HEK293T (cell line): ENCODE measurements at regions not wholly inside any gene's neighbourhood (a gene's known extent, or its start where the extent isn't known, plus 50 kb on each side); places are given as distances from the start of the nearest gene placed in this dataset.

ENCODE experiments used
- ARNT ChIP-seq: fragments of 450-650 bp; IDR thresholded peaks from 2 replicates; pipeline ENCODE4 v1.6.1; 2017; ENCODE audit warnings: mild to moderate bottlenecking
- CTBP1 ChIP-seq: fragments of 450-650 bp; IDR thresholded peaks from 2 replicates; pipeline ENCODE4 v1.6.1; 2016; ENCODE audit warnings: borderline replicate concordance
- FOXK2 ChIP-seq: fragments of 450-650 bp; IDR thresholded peaks from 2 replicates; pipeline ENCODE4 v1.6.1; 2016; ENCODE audit warnings: mild to moderate bottlenecking
- FOXM1 ChIP-seq: fragments of 450-650 bp; IDR thresholded peaks from 2 replicates; pipeline ENCODE4 v1.6.1; 2017; ENCODE audit warnings: mild to moderate bottlenecking, borderline replicate concordance
- NFRKB ChIP-seq: fragments of 450-650 bp; IDR thresholded peaks from 2 replicates; pipeline ENCODE4 v1.6.1; 2016; ENCODE audit warnings: mild to moderate bottlenecking, moderate library complexity
- TARDBP ChIP-seq: fragments of 450-650 bp; IDR thresholded peaks from 2 replicates; pipeline ENCODE4 v1.6.1; 2016

DNA sequence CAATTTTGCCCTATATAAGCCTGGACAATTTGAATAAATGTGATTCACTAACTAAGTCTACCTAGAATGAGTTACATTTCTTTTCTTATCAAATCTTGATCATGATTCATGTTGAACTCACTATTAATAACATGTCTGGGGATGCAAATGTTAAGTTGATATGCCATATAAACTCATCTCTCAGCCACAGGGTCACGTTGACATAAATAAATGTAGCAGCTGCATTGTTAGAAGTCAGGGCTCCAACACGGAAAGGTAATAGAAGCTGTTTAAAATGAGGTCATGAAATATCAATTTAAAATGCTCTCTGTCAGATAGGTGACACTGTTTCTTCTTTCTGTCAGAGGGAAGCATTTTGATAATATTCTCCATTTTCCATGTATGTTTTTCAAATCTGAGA lies 521.9 kb downstream of the CCDC85A start:
- no peak for TF ChIP-seq FOXM1
- TF ChIP-seq ARNT = no peak
- TF ChIP-seq FOXK2 = no peak
- no peak for TF ChIP-seq TARDBP
- TF ChIP-seq CTBP1 = no peak
- TF ChIP-seq NFRKB = no peak
